Keratinocyte (primary cell): ENCODE measurements at regions not wholly inside any gene's neighbourhood (a gene's known extent, or its start where the extent isn't known, plus 50 kb on each side); places are given as distances from the start of the nearest gene placed in this dataset.

Experiments
- DNase-seq: peaks from one replicate; pipeline ENCODE4 v3.0.0-alpha.2; 2011; ENCODE audit warnings: low read depth, missing footprints, low spot score
- FAIRE-seq: peaks from 2 replicates; lab custom pipeline; 2011; peaks lifted over from hg19 to GRCh38; lab: Jason Lieb, UNC
- H2AFZ ChIP-seq: 2 replicates; pipeline ENCODE4 v1.6.0; 2012; ENCODE audit warnings: low read length, control low read depth, inconsistent platforms; ENCODE audit not compliant: control insufficient read depth
- H3K27ac ChIP-seq: 2 replicates; pipeline ENCODE4 v1.5.1; 2011; ENCODE audit warnings: low read length; ENCODE audit not compliant: control insufficient read depth, insufficient read depth
- H3K27me3 ChIP-seq: 3 replicates; pipeline ENCODE4 v1.6.0; 2011; ENCODE audit warnings: low read length; ENCODE audit not compliant: control insufficient read depth, insufficient read depth; ENCODE audit errors: extremely low read depth
- H3K36me3 ChIP-seq, 2 experiments: 2 replicates in 1 of 2; 3 replicates in 1 of 2; pipeline ENCODE4 v1.5.1; 2011; ENCODE audit warnings: low read length in 2 of 2, mild to moderate bottlenecking in 1 of 2; ENCODE audit not compliant: control insufficient read depth in 2 of 2, insufficient read depth in 2 of 2; ENCODE audit errors: extremely low read depth in 1 of 2
- H3K4me1 ChIP-seq: 3 replicates; pipeline ENCODE4 v1.5.1; 2011; ENCODE audit warnings: low read length; ENCODE audit not compliant: control insufficient read depth, insufficient read depth; ENCODE audit errors: extremely low read depth
- H3K4me2 ChIP-seq: 3 replicates; pipeline ENCODE4 v1.6.0; 2011; ENCODE audit warnings: low read depth, low read length; ENCODE audit not compliant: control insufficient read depth, insufficient read depth; ENCODE audit errors: extremely low read depth
- H3K4me3 ChIP-seq, 3 experiments: fragments of 200-600 bp in 1 of 3; sonication (generic) in 1 of 3; 2 replicates in 2 of 3; 3 replicates in 1 of 3; pipeline ENCODE4 v1.5.1; 2011 to 2016; ENCODE audit warnings: low read length in 3 of 3, mild to moderate bottlenecking in 3 of 3, control low read depth in 2 of 3, inconsistent platforms in 1 of 3, low read depth in 1 of 3, mixed read lengths in 1 of 3, mixed run types in 1 of 3, moderate library complexity in 1 of 3; ENCODE audit not compliant: control insufficient read depth in 2 of 3, insufficient read depth in 2 of 3; ENCODE audit errors: extremely low read depth in 1 of 3
- H3K79me2 ChIP-seq: 2 replicates; pipeline ENCODE4 v1.6.0; 2012; ENCODE audit warnings: low read length; ENCODE audit not compliant: control insufficient read depth, insufficient read depth
- H3K9ac ChIP-seq: 3 replicates; pipeline ENCODE4 v1.6.0; 2011; ENCODE audit warnings: low read length; ENCODE audit not compliant: control insufficient read depth, insufficient read depth; ENCODE audit errors: extremely low read depth
- H3K9me1 ChIP-seq: 3 replicates; pipeline ENCODE4 v1.6.0; 2011; ENCODE audit warnings: low read length; ENCODE audit not compliant: control insufficient read depth, insufficient read depth; ENCODE audit errors: extremely low read depth
- H3K9me3 ChIP-seq: 2 replicates; pipeline ENCODE4 v1.5.1; 2012; ENCODE audit warnings: low read depth, low read length; ENCODE audit not compliant: control insufficient read depth
- H4K20me1 ChIP-seq: 3 replicates; pipeline ENCODE4 v1.6.0; 2011; ENCODE audit warnings: low read length; ENCODE audit not compliant: control insufficient read depth, insufficient read depth; ENCODE audit errors: extremely low read depth
- EZH2 ChIP-seq: IDR thresholded peaks from one replicate; pipeline ENCODE4 v1.6.1; 2012; ENCODE audit warnings: inconsistent platforms, mild to moderate bottlenecking, low read length, moderate library complexity
- dilution Hi-C: fragments of 300-500 bp; cut with MboI; formaldehyde crosslinking; loops from one replicate; pipeline ENCODE4 v1.7.0; 2020; ENCODE audit warnings: low sequenced_read_pairs; ENCODE audit not compliant: extremely low pct_ligation_motif_present
- TF ChIP-seq, protein P1 (sequence below), 3 experiments: IDR thresholded peaks in 1 of 3; conservative IDR thresholded peaks in 1 of 3; optimal IDR thresholded peaks in 1 of 3; 2 replicates in 2 of 3; 3 replicates in 1 of 3; pipeline versions ENCODE3 to v1.5.1; 2011; ENCODE audit warnings: low read length in 3 of 3, mild to moderate bottlenecking in 3 of 3, moderate library complexity in 2 of 3, control low read depth in 1 of 3, inconsistent platforms in 1 of 3; ENCODE audit not compliant: insufficient read depth in 2 of 3; ENCODE audit errors: extremely low read depth in 1 of 3

GRCh38 chr6:148617530-148617929, 129.3 kb upstream of the UST start:
- H3K9me3 ChIP-seq: no peaks in the 10 kb centered on the region
- H3K4me2 ChIP-seq: no peak overlapping the region
- H3K9ac ChIP-seq: no peak overlapping the region
- peaks cover 12% of the 10 kb centered on the region for H3K27me3 ChIP-seq
- H4K20me1 ChIP-seq: no peaks in the 10 kb centered on the region
- H2AFZ ChIP-seq: no peak overlapping the region
- H3K9me1 ChIP-seq: no peaks in the 10 kb centered on the region
- no peaks in the 10 kb centered on the region for H3K4me1 ChIP-seq
- no peak overlapping the region for H3K4me3 ChIP-seq
- no peak for DNase-seq
- TF ChIP-seq EZH2: no peak
- TF ChIP-seq, protein P1, sequence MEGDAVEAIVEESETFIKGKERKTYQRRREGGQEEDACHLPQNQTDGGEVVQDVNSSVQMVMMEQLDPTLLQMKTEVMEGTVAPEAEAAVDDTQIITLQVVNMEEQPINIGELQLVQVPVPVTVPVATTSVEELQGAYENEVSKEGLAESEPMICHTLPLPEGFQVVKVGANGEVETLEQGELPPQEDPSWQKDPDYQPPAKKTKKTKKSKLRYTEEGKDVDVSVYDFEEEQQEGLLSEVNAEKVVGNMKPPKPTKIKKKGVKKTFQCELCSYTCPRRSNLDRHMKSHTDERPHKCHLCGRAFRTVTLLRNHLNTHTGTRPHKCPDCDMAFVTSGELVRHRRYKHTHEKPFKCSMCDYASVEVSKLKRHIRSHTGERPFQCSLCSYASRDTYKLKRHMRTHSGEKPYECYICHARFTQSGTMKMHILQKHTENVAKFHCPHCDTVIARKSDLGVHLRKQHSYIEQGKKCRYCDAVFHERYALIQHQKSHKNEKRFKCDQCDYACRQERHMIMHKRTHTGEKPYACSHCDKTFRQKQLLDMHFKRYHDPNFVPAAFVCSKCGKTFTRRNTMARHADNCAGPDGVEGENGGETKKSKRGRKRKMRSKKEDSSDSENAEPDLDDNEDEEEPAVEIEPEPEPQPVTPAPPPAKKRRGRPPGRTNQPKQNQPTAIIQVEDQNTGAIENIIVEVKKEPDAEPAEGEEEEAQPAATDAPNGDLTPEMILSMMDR (optimal IDR thresholded peaks at IDR 0.05 in 1 of 3, IDR thresholded peaks at IDR 0.05 in 1 of 3, conservative IDR thresholded peaks at IDR 0.05 in 1 of 3; ENCODE audit: extremely low read depth in 1 of 3, insufficient read depth in 2 of 3, low read length in 3 of 3): no peak
- no peaks in the 10 kb centered on the region for H3K79me2 ChIP-seq
- dilution Hi-C loops: no loop called here
- no peak overlapping the region for H3K27ac ChIP-seq
- H3K36me3 ChIP-seq: no peaks in the 10 kb centered on the region
- FAIRE-seq: no peak

- no peak overlapping the region for H3K4me3 ChIP-seq
- DNase-seq (no peak), FAIRE-seq (no peak)
- no peaks in the 10 kb centered on the region for H3K4me1 ChIP-seq
- dilution Hi-C loops: no loop called here
- TF ChIP-seq EZH2: no peak
- TF ChIP-seq, protein P1 (optimal IDR thresholded peaks at IDR 0.05 in 1 of 3, IDR thresholded peaks at IDR 0.05 in 1 of 3, conservative IDR thresholded peaks at IDR 0.05 in 1 of 3; ENCODE audit: extremely low read depth in 1 of 3, insufficient read depth in 2 of 3, low read length in 3 of 3): no peak
- peaks cover 12% of the 10 kb centered on the region for H3K27me3 ChIP-seq
- no peak overlapping the region for H3K9ac ChIP-seq
- no peak overlapping the region for H2AFZ ChIP-seq
- no peaks in the 10 kb centered on the region for H4K20me1 ChIP-seq
- H3K27ac ChIP-seq: no peak overlapping the region
- H3K4me2 ChIP-seq: no peak overlapping the region
- H3K79me2 ChIP-seq: no peaks in the 10 kb centered on the region
- H3K36me3 ChIP-seq: no peaks in the 10 kb centered on the region
- no peaks in the 10 kb centered on the region for H3K9me3 ChIP-seq
- no peaks in the 10 kb centered on the region for H3K9me1 ChIP-seq
These were observed 126.9 kb upstream of the UST start for GRCh38 chr6:148619891-148620290.
